Glomerular visceral epithelial cell (primary cell): ENCODE measurements at regions not wholly inside any gene's neighbourhood (a gene's known extent, or its start where the extent isn't known, plus 50 kb on each side); places are given as distances from the start of the nearest gene placed in this dataset.
"Not testable (repeated sequence)": the region's sequence is repeated elsewhere in the genome, so short reads cannot be mapped to it uniquely, and the experiment has no call there.

Experiments
- DNase-seq: peaks from one replicate; pipeline ENCODE4 v3.0.0-alpha.2; 2016; ENCODE audit errors: extremely low spot score

GRCh38 chr13:68970532-68970931, 1137.1 kb upstream of the ATXN8OS start:
- DNase-seq, result no peak

GRCh38 chr13:68948586-68948985, 1159.0 kb upstream of the ATXN8OS start:
- DNase-seq, result no peak

- no peak for DNase-seq
Measured at GRCh38 chr13:68944272-68944671, 1163.4 kb upstream of the ATXN8OS start.

- no peak for DNase-seq
Measured at GRCh38 chr13:68940049-68940448, 1167.6 kb upstream of the ATXN8OS start.

GRCh38 chr13:68938639-68939038, 1169.0 kb upstream of the ATXN8OS start:
- no peak for DNase-seq

GRCh38 chr13:68929075-68929745, 1178.4 kb upstream of the ATXN8OS start:
- DNase-seq, result no peak

GRCh38 chr13:68927387-68928026, 1180.1 kb upstream of the ATXN8OS start:
- DNase-seq, result peak; percentile 46

GRCh38 chr13:68923995-68924394, 1183.6 kb upstream of the ATXN8OS start:
- DNase-seq, result no peak

- DNase-seq, result no peak
Measured at GRCh38 chr13:68908879-68909278, 1198.7 kb upstream of the ATXN8OS start.

GRCh38 chr13:68905186-68905585, 1202.4 kb upstream of the ATXN8OS start:
- no peak for DNase-seq

GRCh38 chr13:68897331-68897928, 1210.2 kb upstream of the ATXN8OS start:
- DNase-seq, result no peak

- no peak for DNase-seq
Measured at GRCh38 chr13:68895696-68896095, 1211.9 kb upstream of the ATXN8OS start.

GRCh38 chr13:68893721-68894120, 1213.9 kb upstream of the ATXN8OS start:
- not testable (repeated sequence) for DNase-seq

GRCh38 chr13:68892596-68892995, 1215.0 kb upstream of the ATXN8OS start:
- DNase-seq, result not testable (repeated sequence)

- DNase-seq, result not testable (repeated sequence)
Measured at GRCh38 chr13:68890101-68890500, 1217.5 kb upstream of the ATXN8OS start.

- DNase-seq, result no peak
Measured at GRCh38 chr13:68888832-68889231, 1218.8 kb upstream of the ATXN8OS start.

GRCh38 chr13:68872338-68872737, 1235.3 kb upstream of the ATXN8OS start:
- no peak for DNase-seq

GRCh38 chr13:68851026-68851425, 1256.6 kb upstream of the ATXN8OS start:
- no peak for DNase-seq

GRCh38 chr13:68850160-68850559, 1257.5 kb upstream of the ATXN8OS start:
- DNase-seq, result peak; percentile 8

GRCh38 chr13:68846663-68847062, 1261.0 kb upstream of the ATXN8OS start:
- DNase-seq, result no peak

GRCh38 chr13:68834375-68834774, 1273.3 kb upstream of the ATXN8OS start:
- no peak for DNase-seq

GRCh38 chr13:68816715-68817114, 1290.9 kb upstream of the ATXN8OS start:
- no peak for DNase-seq

GRCh38 chr13:68813180-68813796, 1294.3 kb upstream of the ATXN8OS start:
- DNase-seq, result no peak
